Fibroblast of upper back skin (primary cell): ENCODE measurements at regions not wholly inside any gene's neighbourhood (a gene's known extent, or its start where the extent isn't known, plus 50 kb on each side); places are given as distances from the start of the nearest gene placed in this dataset.
"Not testable (repeated sequence)": the region's sequence is repeated elsewhere in the genome, so short reads cannot be mapped to it uniquely, and the experiment has no call there.

Experiments used
- DNase-seq: peaks from one replicate; pipeline ENCODE4 v3.0.0-alpha.2; 2013

DNA sequence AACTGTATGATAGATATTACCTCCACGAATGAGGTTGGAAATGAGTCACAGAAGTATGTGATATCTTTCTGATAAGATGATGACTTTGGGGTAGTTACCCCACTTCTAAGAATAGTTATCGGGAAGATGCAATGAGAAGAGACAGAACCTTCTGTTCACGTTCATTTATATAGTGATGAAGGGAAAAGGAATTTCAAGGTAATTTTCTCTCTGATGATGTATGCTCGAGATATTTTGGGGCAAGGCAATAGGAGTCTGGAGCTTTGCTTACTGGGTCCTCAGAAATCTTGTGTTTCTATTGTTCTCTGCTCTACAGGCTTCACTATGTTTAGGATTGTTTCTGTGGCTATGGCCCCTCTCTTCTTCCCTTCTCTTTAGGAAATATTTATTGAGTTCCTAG lies 1389.6 kb downstream of the CDH8 start:
- no peak for DNase-seq

DNA sequence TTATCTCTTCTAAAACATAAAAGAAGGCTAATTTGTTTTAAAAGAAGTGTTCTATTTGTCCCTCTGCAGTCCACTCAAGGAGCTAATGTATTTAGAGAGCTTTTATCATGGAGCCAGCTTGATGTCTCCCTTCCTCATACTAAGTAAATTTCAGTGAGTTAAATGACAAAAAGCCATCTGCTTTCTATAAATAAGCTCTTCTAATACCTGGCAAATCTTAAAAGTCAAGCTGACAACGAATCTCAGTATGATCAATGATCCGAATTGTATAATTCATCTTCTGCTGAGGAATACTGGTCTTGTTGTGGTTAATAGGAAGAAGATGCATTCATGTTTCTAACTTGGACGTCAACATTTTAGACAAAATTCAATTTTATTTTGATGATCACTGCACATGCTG lies 1390.7 kb downstream of the CDH8 start:
- DNase-seq, result no peak

DNA sequence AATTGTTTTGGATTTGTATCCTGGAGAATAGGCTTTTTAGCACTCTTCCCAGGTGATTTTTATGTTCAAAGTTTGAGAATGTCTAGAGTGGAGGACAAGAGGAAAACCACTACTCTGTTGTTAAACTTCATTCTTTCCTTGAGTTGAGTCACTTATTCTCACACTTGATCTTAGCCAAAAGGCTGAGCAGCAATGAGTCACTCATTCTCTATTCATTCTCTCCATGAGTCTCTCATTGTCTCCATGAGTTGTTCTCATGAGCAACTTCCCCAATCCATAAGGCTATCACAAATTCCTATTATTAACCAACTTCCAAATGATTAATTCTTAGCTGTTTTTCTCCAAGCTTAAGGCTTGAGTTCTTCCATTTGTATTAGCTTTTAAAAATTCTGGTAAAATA lies 1393.3 kb downstream of the CDH8 start:
- DNase-seq, result peak; percentile 74

DNA sequence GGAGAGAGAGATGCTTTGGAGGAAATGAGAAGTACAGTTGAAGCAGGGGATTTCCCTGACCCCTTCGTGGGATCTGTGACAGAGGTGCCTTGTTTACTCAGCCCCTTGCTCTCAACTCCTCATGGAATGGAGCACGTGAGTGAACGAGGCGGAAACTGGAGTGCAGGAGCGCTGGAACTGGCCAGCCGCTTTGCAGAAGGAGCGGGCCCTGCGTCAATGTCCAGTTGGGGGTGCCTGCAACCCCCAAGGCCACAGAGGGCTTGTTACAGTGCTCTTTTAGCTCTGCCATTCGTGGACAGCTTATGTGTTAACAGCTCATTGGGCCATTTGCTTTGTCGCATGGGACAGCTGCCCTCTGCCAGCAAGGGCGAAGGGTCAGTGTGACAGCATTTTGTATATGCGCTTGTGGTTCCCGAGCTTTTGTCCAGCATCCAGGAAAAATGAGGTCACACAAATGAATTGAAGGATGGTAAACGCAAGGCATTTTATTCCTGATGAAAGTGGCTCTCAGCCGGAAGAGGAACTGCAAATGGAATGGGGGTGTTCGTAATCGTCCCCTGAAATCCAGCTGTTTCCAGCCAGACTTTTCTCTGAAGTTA lies 1395.1 kb downstream of the CDH8 start:
- DNase-seq, result no peak

DNA sequence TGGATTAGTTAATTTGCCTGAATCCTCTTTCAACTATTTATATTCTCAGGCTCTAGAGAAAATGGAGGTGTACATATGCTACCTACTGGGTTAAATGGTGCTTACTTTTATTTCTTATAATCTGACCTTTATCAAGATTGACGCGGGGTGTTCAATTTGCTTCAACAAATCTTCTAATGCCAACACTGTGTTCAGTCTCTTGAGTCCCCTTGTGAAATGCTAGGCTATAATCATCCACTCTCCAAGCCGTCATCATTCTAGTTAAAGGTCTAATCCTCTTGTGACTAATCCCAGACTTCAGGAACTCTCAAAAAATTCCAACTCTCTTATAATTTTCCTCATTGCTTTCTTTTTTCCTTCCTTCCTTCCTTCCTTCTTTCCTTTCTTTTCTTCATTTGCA lies 1396.2 kb downstream of the CDH8 start:
- DNase-seq, result no peak

DNA sequence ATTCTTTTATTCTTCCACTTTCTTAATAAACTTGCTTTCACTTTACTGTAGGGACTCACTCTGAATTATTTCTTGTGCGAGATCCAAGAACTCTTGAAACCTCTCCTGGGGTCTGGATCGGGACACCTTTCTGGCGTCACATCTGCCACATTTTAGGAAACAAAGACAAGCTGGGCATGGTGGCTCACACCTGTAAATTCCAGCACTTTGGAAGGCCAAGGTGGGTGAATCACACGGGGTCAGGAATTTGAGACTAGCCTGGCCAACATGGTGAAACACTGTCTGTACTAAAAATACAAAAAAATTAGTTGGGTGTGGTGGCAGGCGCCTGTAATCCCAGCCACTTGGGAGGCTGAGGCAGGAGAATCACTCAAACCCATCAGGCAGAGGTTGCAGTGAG lies 1399.6 kb downstream of the CDH8 start:
- DNase-seq, result not testable (repeated sequence)

DNA sequence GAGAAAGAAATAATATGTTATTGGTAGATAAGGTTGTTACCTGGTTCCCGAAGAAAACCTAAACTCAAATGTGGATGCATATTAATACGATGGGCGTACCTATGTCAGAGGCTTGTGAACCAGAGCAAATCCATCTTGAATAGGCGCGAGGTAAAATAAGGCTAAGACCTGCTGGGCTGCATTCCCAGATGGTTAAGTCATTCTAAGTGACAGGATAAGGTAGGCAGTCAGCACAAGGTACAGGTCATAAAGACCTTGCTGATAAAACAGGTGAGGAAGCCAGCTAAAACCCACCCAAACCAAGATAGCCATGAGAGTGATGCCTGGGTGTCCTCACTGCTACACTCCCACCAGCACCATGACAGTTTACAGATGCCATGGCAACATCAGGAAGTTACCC lies 1400.1 kb downstream of the CDH8 start:
- DNase-seq, result no peak

DNA sequence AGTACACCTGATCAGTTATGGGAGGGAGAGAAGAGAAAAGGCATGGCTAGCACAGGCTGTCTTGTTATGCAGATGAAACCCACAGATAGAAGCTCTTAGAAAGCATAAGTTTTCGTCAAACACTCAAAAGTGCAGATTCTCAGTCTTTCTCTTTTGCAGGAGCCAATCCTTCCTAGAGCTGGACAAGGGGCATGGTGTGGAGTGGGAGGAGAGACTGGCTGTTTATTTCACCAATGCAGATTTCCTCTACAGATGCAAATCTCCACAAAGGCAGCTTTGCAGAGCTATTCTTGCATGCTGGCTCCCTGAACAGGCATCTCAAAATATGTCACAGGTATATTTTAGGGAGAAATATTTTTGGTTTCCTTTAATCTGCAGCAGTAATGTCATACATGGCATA lies 1400.7 kb downstream of the CDH8 start:
- DNase-seq, result no peak

DNA sequence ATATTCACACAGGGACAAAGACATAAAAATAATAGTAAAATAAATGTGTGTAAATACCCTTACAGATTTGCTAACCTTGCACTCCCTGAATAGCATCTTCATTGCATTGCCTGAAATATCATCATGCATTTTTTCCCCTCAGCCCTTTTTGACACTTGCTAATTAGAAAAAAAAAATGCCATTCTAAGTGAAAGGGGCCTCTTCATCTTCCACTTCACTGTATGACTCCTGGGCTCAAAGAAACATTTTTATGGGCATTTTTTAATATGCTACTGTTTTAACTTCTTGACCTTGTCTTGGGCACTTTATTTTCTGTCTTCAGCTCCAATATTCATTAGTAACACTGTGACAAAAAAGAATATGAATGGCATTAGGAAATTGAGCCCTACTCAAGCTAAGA lies 1424.4 kb downstream of the CDH8 start:
- DNase-seq, result no peak

DNA sequence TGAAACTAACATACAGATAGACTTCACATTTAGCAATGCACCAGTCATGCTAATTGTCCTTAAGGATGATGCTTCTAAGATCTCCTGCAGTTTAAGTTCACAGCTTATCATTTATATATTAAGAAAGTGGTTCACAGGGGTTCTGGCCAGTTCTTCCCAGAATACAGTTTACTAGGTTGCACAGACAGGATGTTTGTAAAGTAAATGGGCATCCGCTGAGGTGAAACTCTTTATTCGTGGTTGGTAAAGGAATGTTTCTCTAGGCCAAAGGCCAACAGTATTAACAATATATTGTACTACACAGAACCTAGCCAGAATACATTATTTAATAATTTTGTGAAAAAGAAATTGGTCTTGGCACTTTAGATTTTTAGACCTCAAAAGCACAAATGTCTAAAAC lies 1427.3 kb downstream of the CDH8 start:
- DNase-seq, result no peak

DNA sequence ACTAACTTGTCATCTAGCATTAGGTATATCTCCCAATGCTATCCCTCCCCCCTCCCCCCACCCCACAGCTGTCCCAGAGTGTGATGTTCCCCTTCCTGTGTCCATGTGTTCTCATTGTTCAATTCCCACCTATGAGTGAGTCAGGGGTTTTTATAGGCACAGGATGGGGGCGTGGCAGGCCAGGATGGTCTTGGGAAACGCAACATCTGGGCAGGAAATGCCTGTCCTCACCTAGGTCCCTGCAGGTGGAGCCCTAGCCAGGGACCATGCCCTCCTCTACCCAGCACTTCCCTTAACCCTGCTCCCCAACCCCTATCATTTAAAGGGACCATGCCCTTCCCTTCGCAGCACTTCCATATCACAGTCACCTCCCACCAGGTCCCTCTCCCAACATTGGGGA lies 1430.6 kb downstream of the CDH8 start:
- DNase-seq, result not testable (repeated sequence)

DNA sequence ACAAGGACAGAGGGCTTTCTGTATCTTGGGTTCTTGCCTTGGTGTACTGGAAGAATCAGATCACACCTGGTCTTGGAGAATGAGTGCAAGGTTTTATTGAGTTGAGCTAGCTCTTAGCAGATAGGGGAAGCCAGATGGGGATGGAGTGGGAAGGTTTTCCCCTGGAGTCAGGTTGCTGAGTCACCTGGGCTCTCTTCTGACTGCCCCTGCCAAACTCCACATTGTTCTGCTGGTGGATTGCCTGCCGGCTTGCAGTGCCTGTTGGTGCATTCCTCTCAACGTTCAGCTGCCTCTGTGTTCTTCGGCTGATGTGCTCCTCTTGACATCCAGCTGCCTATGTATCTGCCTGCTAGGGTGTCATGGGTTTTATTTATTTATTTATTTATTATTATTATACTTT lies 1431.1 kb downstream of the CDH8 start:
- no peak for DNase-seq

DNA sequence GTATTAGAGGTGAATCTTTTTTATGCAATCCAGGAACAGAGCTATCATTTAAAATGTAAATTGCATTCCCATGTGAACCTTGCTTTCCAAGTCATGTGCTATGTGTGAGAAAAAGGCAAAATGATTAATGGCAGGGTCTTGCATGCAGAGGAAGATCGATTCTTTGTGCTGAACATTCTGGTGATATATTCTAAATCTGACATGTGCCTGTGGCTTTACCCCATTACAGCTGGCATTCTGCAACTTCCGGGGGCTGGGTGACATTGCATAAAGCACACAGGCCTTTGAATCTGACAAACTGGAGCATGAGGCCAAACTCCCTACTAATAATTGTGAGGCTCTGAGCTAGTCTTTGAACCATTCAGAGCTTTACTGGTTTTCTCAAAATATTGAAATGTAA lies 1449.7 kb downstream of the CDH8 start:
- no peak for DNase-seq

DNA sequence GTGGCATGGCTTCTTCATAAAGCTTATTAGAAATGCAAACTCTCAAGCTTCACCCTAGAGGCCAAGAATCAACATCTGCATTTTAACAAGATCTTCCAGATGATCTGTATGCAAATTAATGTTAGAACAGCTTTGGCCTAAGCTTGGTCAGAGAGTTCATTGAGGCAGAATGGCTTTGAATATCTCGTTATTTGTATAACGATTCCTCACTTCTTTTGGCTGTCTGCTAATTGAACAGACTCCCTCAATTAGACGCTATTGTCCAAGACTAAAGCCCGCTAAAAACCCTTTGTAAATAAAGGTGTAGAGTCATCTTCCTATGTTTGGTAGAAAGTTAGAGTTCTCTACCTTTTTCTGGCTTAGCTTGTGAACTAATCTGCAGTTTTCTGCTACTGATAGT lies 1453.7 kb downstream of the CDH8 start:
- DNase-seq, result no peak

DNA sequence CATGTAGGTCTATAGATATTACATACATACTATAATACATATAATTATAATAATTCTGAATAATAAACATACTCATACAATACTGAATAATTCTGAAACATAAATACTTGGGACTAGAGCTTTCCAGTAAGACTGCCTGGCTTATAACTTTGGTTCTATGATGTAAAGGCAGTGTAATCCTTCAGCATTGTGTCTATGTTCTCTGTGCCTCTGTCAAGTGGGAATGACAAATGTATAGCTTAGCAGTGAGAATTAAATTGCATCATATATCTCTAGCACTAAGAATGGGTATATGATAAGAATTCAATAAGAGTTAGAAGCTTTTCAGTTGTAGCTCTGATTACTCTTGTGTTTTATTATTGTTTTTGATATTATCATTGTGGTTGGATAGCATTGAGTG lies 1469.3 kb downstream of the CDH8 start:
- no peak for DNase-seq

DNA sequence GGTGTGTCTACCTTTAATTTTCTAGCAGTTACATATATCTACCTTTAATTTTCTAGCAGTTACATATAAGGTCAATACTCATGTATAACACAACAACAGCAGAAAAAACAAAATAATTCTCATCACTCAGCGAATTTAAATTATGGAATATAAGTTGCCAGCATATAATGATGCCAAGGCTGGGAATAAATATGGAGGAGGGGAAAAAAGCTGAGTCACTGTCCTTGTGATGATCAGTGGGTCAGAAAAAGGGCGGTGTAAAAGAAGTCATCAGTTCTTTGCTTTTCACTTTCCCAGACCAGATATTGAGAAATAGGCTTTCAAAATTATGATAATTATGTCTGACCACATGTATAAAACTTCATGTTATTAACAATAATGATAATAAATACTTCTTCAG lies 1471.7 kb downstream of the CDH8 start:
- DNase-seq, result no peak

DNA sequence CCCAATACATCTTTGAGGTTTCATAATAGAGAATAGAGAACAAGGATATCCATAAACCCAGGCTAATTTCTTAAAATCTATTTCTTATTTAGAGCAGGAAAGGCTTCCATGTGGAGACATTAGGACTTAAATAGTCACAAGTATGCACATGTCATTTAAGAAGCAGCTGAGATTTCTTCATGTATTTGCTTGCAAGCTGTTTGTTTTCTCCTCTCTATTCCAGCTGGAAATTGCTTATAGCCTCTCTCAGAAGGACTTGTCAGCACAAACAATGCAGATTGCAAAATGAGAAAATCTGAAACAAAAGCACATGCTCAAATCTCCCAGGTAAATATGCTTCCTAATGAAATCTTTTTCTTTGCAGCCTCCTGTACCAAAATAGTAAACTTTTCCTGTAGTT lies 1473.1 kb downstream of the CDH8 start:
- DNase-seq, result no peak

DNA sequence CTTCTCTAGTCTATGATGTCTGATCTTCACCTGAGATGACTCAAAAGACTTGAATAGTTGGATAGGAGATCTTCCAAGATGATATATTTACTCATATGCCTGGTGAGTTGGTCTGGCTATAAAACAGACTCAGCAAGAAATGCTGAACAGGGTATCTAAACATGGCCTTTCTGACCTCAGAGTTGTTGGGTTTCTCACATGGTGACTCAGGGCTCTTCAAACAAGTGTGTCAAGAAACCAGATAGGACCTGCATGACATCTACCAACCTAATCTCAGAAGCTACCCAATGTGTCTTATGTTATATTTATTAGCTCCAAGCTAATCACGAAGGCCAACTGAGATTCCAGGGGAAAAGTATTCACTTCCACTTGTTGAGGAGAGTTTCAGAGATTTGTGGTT lies 1477.3 kb downstream of the CDH8 start:
- DNase-seq, result no peak

DNA sequence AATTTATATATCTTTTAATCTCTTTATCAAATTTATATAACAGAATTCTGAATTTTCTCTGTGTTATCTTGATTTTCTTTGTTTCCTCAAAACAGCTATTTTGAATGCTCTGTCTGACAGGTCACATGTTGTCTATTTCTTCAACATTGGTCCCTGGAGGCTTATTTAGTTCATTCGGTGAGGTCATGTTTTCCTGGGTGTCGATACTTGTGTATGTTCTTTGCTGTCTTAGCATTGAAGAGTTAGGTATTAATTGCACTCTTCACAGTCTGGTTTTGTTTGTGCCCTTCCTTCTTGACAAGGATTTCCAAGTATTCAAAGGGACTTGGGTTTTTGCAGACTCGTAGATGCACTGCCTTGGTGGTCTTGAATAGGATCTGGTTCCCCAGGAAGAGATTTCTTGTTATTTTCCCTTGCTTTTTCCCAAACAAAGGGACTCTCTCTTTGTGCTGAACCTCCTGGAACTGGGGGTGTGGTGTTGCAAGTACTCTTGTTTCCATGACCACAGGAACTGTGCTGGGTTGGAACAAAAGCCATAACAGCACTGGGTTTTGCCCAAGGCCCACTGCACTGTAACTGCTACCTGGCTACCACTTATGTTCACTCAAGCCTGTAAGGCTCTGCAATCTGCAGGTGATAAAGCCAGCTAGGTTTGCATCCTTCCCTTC lies 1483.0 kb downstream of the CDH8 start:
- no peak for DNase-seq

DNA sequence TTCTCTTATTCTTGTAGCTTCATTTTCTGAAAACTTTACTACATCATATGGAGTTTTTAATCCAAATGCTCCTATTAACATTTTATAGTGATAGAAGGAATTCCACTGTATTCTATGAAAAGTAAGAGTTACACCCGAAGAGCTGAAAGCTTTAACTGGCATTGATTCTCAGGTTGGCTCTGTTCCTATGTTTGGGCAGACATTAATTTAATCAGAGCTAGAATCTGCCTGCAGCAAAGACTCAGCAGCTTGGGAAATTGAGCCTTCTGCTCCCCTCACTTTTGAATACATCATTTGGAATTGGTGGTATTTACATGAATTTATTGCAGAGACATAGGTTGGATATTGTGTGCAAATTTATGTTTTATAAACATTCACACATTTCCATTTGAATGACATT lies 1494.7 kb downstream of the CDH8 start:
- no peak for DNase-seq

DNA sequence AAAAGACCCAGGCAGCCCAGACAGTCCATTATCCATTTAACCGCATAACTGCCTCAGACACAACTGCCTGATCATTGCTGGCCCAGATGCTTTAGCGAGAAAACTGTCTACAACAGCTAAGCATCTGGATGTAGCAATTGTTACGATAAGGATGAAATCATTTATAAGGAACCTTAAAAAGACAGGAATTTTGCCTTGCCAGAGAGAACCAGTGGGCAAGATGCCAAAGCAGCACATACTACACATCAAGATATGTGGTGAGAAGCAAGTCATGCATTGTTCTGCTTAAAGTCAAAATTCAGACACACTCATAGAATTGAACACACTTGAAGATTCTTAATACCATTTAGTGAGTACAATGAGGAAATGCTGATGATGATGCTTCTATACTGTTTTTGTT lies 1525.3 kb downstream of the CDH8 start:
- peak; percentile 61 for DNase-seq

DNA sequence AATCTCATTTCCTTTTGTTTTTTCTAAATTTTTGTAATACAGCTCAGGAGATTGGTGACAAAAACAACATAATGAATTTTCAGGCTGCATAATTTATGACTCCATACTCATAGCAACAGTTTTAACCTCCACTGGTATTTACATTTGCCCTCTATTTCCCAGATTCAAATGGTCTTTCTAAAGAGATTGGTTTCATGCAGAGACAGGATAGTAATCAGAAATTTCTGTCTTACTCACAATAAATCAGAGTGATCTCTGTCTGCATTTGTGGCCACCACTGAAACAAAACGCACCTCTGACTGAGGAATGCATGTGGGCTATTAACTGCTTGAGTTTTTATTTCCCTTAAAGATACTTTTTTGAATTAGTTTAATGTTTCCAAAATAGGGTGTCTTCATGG lies 1526.0 kb downstream of the CDH8 start:
- DNase-seq, result no peak

DNA sequence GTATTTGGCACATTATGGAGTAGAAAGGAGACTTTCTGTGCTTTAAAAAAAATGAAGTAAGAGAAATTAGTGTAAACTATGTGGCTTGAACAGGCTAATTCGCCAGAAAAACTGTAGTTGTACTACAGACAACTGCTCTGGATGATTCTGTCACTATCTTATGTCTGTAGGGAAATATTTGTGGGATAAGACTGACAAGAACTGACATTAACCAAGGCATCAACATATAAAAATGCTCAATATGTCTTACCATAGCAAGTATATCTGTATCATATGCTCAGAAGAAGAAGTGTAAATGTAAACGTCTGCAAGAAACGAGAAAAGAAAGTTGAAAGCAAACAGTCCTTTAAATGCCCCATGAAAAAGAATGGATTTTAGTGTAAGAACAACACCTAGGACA lies 1545.0 kb downstream of the CDH8 start:
- DNase-seq, result no peak

DNA sequence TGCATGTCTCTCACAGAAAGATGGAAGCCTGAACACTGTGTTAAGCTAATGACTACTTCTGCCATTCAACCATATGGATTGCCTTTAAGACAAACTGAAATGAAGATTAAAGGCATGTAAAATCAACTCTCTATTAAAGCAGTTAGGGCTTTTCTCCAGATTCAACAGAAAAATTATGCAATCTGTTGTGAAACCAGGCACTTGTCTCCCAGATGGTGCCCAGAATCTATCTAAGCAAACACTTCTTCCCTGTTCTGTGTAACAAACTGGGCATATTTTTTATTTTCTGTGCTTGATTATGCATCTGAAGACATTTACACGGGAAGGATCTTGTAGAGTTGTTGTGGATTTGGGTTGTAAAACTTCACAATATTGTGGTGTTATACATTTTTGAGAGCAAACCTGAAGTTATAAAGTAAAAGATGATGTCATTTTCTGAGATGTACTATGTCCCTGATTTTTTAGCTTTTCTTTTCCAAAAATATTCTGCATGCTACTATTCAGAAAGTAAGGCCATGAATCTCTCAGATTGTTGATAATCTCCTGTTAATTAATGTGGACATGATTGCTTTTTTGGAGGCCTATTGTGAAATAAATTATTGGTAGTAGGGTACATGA lies 1550.3 kb downstream of the CDH8 start:
- no peak for DNase-seq

DNA sequence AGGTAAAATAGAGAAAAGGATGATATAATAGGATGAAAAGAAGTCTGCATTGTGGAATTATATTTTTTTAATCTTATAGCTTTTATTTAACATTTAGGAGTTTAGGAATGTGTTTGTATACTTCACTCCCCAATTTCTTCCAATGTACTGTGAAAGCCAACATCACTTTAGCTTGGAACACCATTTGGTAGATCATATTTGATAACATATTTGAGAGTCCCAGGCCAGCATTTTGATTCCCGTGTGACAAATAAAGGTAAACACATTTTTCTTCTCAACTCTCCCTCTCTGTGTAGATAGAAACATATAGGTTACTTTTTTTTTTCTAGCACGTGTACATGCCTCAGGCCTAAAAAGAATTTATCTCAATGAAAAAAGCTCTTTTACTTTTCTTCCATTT lies 1551.3 kb downstream of the CDH8 start:
- no peak for DNase-seq
